ENCODE measurements at regions not wholly inside any gene's neighbourhood (a gene's known extent, or its start where the extent isn't known, plus 50 kb on each side); places are given as distances from the start of the nearest gene placed in this dataset.

GRCh38 chr3:102686792-102687191 lies 252.0 kb downstream of the ZPLD1 start:
- no peak for TF ChIP-seq EZH2 (IDR thresholded peaks at IDR 0.05; ENCODE audit: borderline replicate concordance)
- no peak for TF ChIP-seq EZH2phosphoT487 (IDR thresholded peaks at IDR 0.05; ENCODE audit: low read depth, severe bottlenecking, unreplicated experiment)
